ENCODE measurements at regions not wholly inside any gene's neighbourhood (a gene's known extent, or its start where the extent isn't known, plus 50 kb on each side); places are given as distances from the start of the nearest gene placed in this dataset.

GRCh38 chr18:40075616-40076015, 1879.4 kb upstream of the PIK3C3 start:
- no peak overlapping the region for H3K4me3 ChIP-seq (ENCODE audit: insufficient read depth in 1 of 2, low read depth in 1 of 2, low read length in 2 of 2)
- H3K4me2 ChIP-seq (ENCODE audit: low read length, poor library complexity, severe bottlenecking), result no peak overlapping the region
- H3K79me1 ChIP-seq (replicated peaks; ENCODE audit: low read length, poor library complexity, severe bottlenecking), result no peaks in the 10 kb centered on the region
- H2AFZ ChIP-seq (ENCODE audit: low read depth, low read length), result no peak overlapping the region
- 97% methylated on average over 2 of the region's 2 CpGs for WGBS
- no peak overlapping the region for H2BK12ac ChIP-seq (ENCODE audit: low read length in 2 of 2)
- no peak overlapping the region for H3K23ac ChIP-seq (ENCODE audit: low read length in 2 of 2)
- DNase-seq, result no peak
- H4K91ac ChIP-seq (ENCODE audit: low read length), result no peak overlapping the region
- no peak overlapping the region for H3K4ac ChIP-seq (ENCODE audit: low read depth in 1 of 2, low read length in 2 of 2)
- no peaks in the 10 kb centered on the region for H3K9me3 ChIP-seq (ENCODE audit: control insufficient read depth, low read length)
- H2AK5ac ChIP-seq (ENCODE audit: low read length, severe bottlenecking), result no peak overlapping the region
- no peak overlapping the region for H3K14ac ChIP-seq (ENCODE audit: low read length in 2 of 2)
- no peaks in the 10 kb centered on the region for H3K36me3 ChIP-seq (ENCODE audit: control insufficient read depth in 1 of 2, insufficient read depth in 2 of 2, low read depth in 1 of 2, low read length in 2 of 2)
- no peak overlapping the region for H3K18ac ChIP-seq (ENCODE audit: low read depth in 1 of 2, low read length in 2 of 2)
- H3K27me3 ChIP-seq (ENCODE audit: control insufficient read depth in 1 of 2, insufficient read depth in 1 of 2, low read length in 2 of 2), result no peaks in the 10 kb centered on the region
- no peak overlapping the region for H4K8ac ChIP-seq (ENCODE audit: low read length)
- H3K9ac ChIP-seq (ENCODE audit: low read length), result no peak overlapping the region
- H2BK120ac ChIP-seq (ENCODE audit: low read depth, low read length), result no peak overlapping the region
- no peaks in the 10 kb centered on the region for H3K4me1 ChIP-seq (ENCODE audit: control insufficient read depth, insufficient read depth, low read depth, low read length)
- no peak overlapping the region for H2BK15ac ChIP-seq (ENCODE audit: low read depth, poor library complexity, severe bottlenecking)
- no peak overlapping the region for H3K27ac ChIP-seq (ENCODE audit: low read length, poor library complexity, severe bottlenecking)
- H2BK5ac ChIP-seq (ENCODE audit: low read depth, low read length, poor library complexity, severe bottlenecking), result no peak overlapping the region

- H3K4me2 ChIP-seq (ENCODE audit: low read length, poor library complexity, severe bottlenecking), result no peak overlapping the region
- 82% methylated on average over 2 of the region's 2 CpGs for WGBS
- no peak overlapping the region for H2BK120ac ChIP-seq (ENCODE audit: low read depth, low read length)
- H4K91ac ChIP-seq (ENCODE audit: low read length), result no peak overlapping the region
- H2AK5ac ChIP-seq (ENCODE audit: low read length, severe bottlenecking), result no peak overlapping the region
- H3K27ac ChIP-seq (ENCODE audit: low read length, poor library complexity, severe bottlenecking), result no peak overlapping the region
- no peak overlapping the region for H2BK5ac ChIP-seq (ENCODE audit: low read depth, low read length, poor library complexity, severe bottlenecking)
- H3K36me3 ChIP-seq (ENCODE audit: control insufficient read depth in 1 of 2, insufficient read depth in 2 of 2, low read depth in 1 of 2, low read length in 2 of 2), result no peaks in the 10 kb centered on the region
- no peak overlapping the region for H3K4ac ChIP-seq (ENCODE audit: low read depth in 1 of 2, low read length in 2 of 2)
- H2AFZ ChIP-seq (ENCODE audit: low read depth, low read length), result no peak overlapping the region
- no peaks in the 10 kb centered on the region for H3K4me1 ChIP-seq (ENCODE audit: control insufficient read depth, insufficient read depth, low read depth, low read length)
- H3K79me1 ChIP-seq (replicated peaks; ENCODE audit: low read length, poor library complexity, severe bottlenecking), result no peaks in the 10 kb centered on the region
- H3K23ac ChIP-seq (ENCODE audit: low read length in 2 of 2), result no peak overlapping the region
- H3K4me3 ChIP-seq (ENCODE audit: insufficient read depth in 1 of 2, low read depth in 1 of 2, low read length in 2 of 2), result no peak overlapping the region
- no peak overlapping the region for H2BK12ac ChIP-seq (ENCODE audit: low read length in 2 of 2)
- H2BK15ac ChIP-seq (ENCODE audit: low read depth, poor library complexity, severe bottlenecking), result no peak overlapping the region
- no peaks in the 10 kb centered on the region for H3K27me3 ChIP-seq (ENCODE audit: control insufficient read depth in 1 of 2, insufficient read depth in 1 of 2, low read length in 2 of 2)
- no peak overlapping the region for H3K18ac ChIP-seq (ENCODE audit: low read depth in 1 of 2, low read length in 2 of 2)
- no peak overlapping the region for H3K14ac ChIP-seq (ENCODE audit: low read length in 2 of 2)
- H4K8ac ChIP-seq (ENCODE audit: low read length), result no peak overlapping the region
- no peak for DNase-seq
- no peaks in the 10 kb centered on the region for H3K9me3 ChIP-seq (ENCODE audit: control insufficient read depth, low read length)
- H3K9ac ChIP-seq (ENCODE audit: low read length), result no peak overlapping the region
These were observed 1882.3 kb upstream of the PIK3C3 start for GRCh38 chr18:40072761-40073160.

- H2BK15ac ChIP-seq (ENCODE audit: low read depth, poor library complexity, severe bottlenecking), result no peak overlapping the region
- no peak overlapping the region for H2BK120ac ChIP-seq (ENCODE audit: low read depth, low read length)
- no peaks in the 10 kb centered on the region for H3K4me1 ChIP-seq (ENCODE audit: control insufficient read depth, insufficient read depth, low read depth, low read length)
- H2BK5ac ChIP-seq (ENCODE audit: low read depth, low read length, poor library complexity, severe bottlenecking), result no peak overlapping the region
- 90% methylated on average over 1 of the region's 1 CpG for WGBS
- no peak overlapping the region for H4K8ac ChIP-seq (ENCODE audit: low read length)
- H2AFZ ChIP-seq (ENCODE audit: low read depth, low read length), result no peak overlapping the region
- no peak overlapping the region for H3K27ac ChIP-seq (ENCODE audit: low read length, poor library complexity, severe bottlenecking)
- no peak overlapping the region for H3K4ac ChIP-seq (ENCODE audit: low read depth in 1 of 2, low read length in 2 of 2)
- H3K18ac ChIP-seq (ENCODE audit: low read depth in 1 of 2, low read length in 2 of 2), result no peak overlapping the region
- H3K27me3 ChIP-seq (ENCODE audit: control insufficient read depth in 1 of 2, insufficient read depth in 1 of 2, low read length in 2 of 2), result no peaks in the 10 kb centered on the region
- H2AK5ac ChIP-seq (ENCODE audit: low read length, severe bottlenecking), result no peak overlapping the region
- no peaks in the 10 kb centered on the region for H3K79me1 ChIP-seq (replicated peaks; ENCODE audit: low read length, poor library complexity, severe bottlenecking)
- no peak overlapping the region for H3K4me2 ChIP-seq (ENCODE audit: low read length, poor library complexity, severe bottlenecking)
- H3K4me3 ChIP-seq (ENCODE audit: insufficient read depth in 1 of 2, low read depth in 1 of 2, low read length in 2 of 2), result no peak overlapping the region
- H2BK12ac ChIP-seq (ENCODE audit: low read length in 2 of 2), result no peak overlapping the region
- H3K23ac ChIP-seq (ENCODE audit: low read length in 2 of 2), result no peak overlapping the region
- H3K9ac ChIP-seq (ENCODE audit: low read length), result no peak overlapping the region
- no peaks in the 10 kb centered on the region for H3K9me3 ChIP-seq (ENCODE audit: control insufficient read depth, low read length)
- H3K14ac ChIP-seq (ENCODE audit: low read length in 2 of 2), result no peak overlapping the region
- no peaks in the 10 kb centered on the region for H3K36me3 ChIP-seq (ENCODE audit: control insufficient read depth in 1 of 2, insufficient read depth in 2 of 2, low read depth in 1 of 2, low read length in 2 of 2)
- peak; percentile 2 for DNase-seq
- no peak overlapping the region for H4K91ac ChIP-seq (ENCODE audit: low read length)
These were observed 1888.7 kb upstream of the PIK3C3 start for GRCh38 chr18:40066368-40066767.

GRCh38 chr18:40063488-40063887, 1891.5 kb upstream of the PIK3C3 start:
- no peak overlapping the region for H3K27ac ChIP-seq (ENCODE audit: low read length, poor library complexity, severe bottlenecking)
- no peaks in the 10 kb centered on the region for H3K27me3 ChIP-seq (ENCODE audit: control insufficient read depth in 1 of 2, insufficient read depth in 1 of 2, low read length in 2 of 2)
- H3K4me1 ChIP-seq (ENCODE audit: control insufficient read depth, insufficient read depth, low read depth, low read length), result no peaks in the 10 kb centered on the region
- H3K9me3 ChIP-seq (ENCODE audit: control insufficient read depth, low read length), result peaks cover 2% of the 10 kb centered on the region
- no peak overlapping the region for H2BK5ac ChIP-seq (ENCODE audit: low read depth, low read length, poor library complexity, severe bottlenecking)
- H3K14ac ChIP-seq (ENCODE audit: low read length in 2 of 2), result no peak overlapping the region
- no peak overlapping the region for H4K91ac ChIP-seq (ENCODE audit: low read length)
- H2BK12ac ChIP-seq (ENCODE audit: low read length in 2 of 2), result no peak overlapping the region
- no peak overlapping the region for H2BK15ac ChIP-seq (ENCODE audit: low read depth, poor library complexity, severe bottlenecking)
- H4K8ac ChIP-seq (ENCODE audit: low read length), result no peak overlapping the region
- no peaks in the 10 kb centered on the region for H3K36me3 ChIP-seq (ENCODE audit: control insufficient read depth in 1 of 2, insufficient read depth in 2 of 2, low read depth in 1 of 2, low read length in 2 of 2)
- H2AK5ac ChIP-seq (ENCODE audit: low read length, severe bottlenecking), result no peak overlapping the region
- no peak overlapping the region for H3K4me2 ChIP-seq (ENCODE audit: low read length, poor library complexity, severe bottlenecking)
- H2AFZ ChIP-seq (ENCODE audit: low read depth, low read length), result no peak overlapping the region
- H3K23ac ChIP-seq (ENCODE audit: low read length in 2 of 2), result no peak overlapping the region
- H3K4ac ChIP-seq (ENCODE audit: low read depth in 1 of 2, low read length in 2 of 2), result no peak overlapping the region
- H3K18ac ChIP-seq (ENCODE audit: low read depth in 1 of 2, low read length in 2 of 2), result no peak overlapping the region
- no peak overlapping the region for H2BK120ac ChIP-seq (ENCODE audit: low read depth, low read length)
- no peaks in the 10 kb centered on the region for H3K79me1 ChIP-seq (replicated peaks; ENCODE audit: low read length, poor library complexity, severe bottlenecking)
- no peak overlapping the region for H3K4me3 ChIP-seq (ENCODE audit: insufficient read depth in 1 of 2, low read depth in 1 of 2, low read length in 2 of 2)
- DNase-seq, result no peak
- H3K9ac ChIP-seq (ENCODE audit: low read length), result no peak overlapping the region
